OCI-LY3 (cell line): ENCODE measurements at regions not wholly inside any gene's neighbourhood (a gene's known extent, or its start where the extent isn't known, plus 50 kb on each side); places are given as distances from the start of the nearest gene placed in this dataset.

Experiments used
- H2AFZ ChIP-seq: fragments of 200-600, 300-600 bp; shearing (Covaris generic); 2 replicates; pipeline ENCODE4 v1.6.0; 2014; ENCODE audit warnings: antibody characterized with exemption, low read depth, low read length
- H3K27ac ChIP-seq: fragments of 200-600, 300-600 bp; sonication (generic); 2 replicates; pipeline ENCODE4 v1.5.1; 2014; ENCODE audit warnings: mild to moderate bottlenecking, low read length, moderate library complexity, mixed read lengths
- H3K27me3 ChIP-seq: fragments of 200-600, 300-600 bp; sonication (generic); 2 replicates; pipeline ENCODE4 v1.6.1; 2014; ENCODE audit warnings: low read depth, low read length, mixed read lengths
- H3K36me3 ChIP-seq: fragments of 200-600, 300-600 bp; sonication (generic); replicated peaks from 2 replicates; pipeline ENCODE3; 2014; ENCODE audit warnings: low read depth, low read length, mixed read lengths
- H3K4me1 ChIP-seq: fragments of 300-600, 200-600 bp; sonication (generic); 2 replicates; pipeline ENCODE4 v1.6.1; 2014; ENCODE audit warnings: low read length, mixed read lengths
- H3K4me2 ChIP-seq: fragments of 200-600, 300-600 bp; sonication (generic); 2 replicates; pipeline ENCODE4 v1.6.1; 2014; ENCODE audit warnings: low read length, mixed read lengths
- H3K4me3 ChIP-seq: fragments of 300-600, 200-600 bp; sonication (generic); 2 replicates; pipeline ENCODE4 v1.5.1; 2014; ENCODE audit warnings: antibody characterized with exemption, mild to moderate bottlenecking, low read length, moderate library complexity
- H3K79me2 ChIP-seq: fragments of 300-600, 200-600 bp; shearing (Covaris generic); 2 replicates; pipeline ENCODE4 v1.6.1; 2014; ENCODE audit warnings: mild to moderate bottlenecking, low read length, mixed read lengths
- H3K9ac ChIP-seq: fragments of 300-600, 200-600 bp; shearing (Covaris generic); 2 replicates; pipeline ENCODE4 v1.6.0; 2014; ENCODE audit warnings: mild to moderate bottlenecking, low read length, moderate library complexity
- H3K9me3 ChIP-seq: fragments of 200-600, 300-600 bp; shearing (Covaris generic); 2 replicates; pipeline ENCODE4 v1.6.1; 2014; ENCODE audit warnings: low read length, mixed read lengths; ENCODE audit not compliant: insufficient read depth
- H4K20me1 ChIP-seq: fragments of 200-600, 300-600 bp; sonication (generic); 2 replicates; pipeline ENCODE4 v1.6.1; 2016; ENCODE audit warnings: low read length, mixed read lengths; ENCODE audit not compliant: insufficient read depth
- CTCF ChIP-seq: fragments of 200-600, 300-600 bp; sonication (generic); IDR thresholded peaks from 2 replicates; pipeline ENCODE4 v1.5.1; 2014; ENCODE audit warnings: antibody characterized with exemption, low read length, low read depth
- EZH2phosphoT487 ChIP-seq: fragments of 200-600 bp; shearing (Covaris generic); IDR thresholded peaks from 2 replicates; pipeline ENCODE4 v1.6.1; 2018; ENCODE audit warnings: antibody characterized with exemption, mixed run types, low read depth

- Histone ChIP-seq H3K4me2 (no peak overlapping the region), H3K36me3 (no peaks in the 10 kb centered on the region), H3K9me3 (no peaks in the 10 kb centered on the region), H3K9ac (no peak overlapping the region), H3K4me1 (0 out of 2 replicates have a peak, but pooled peaks cover 2% of the 10 kb centered on the region), H3K27ac (no peak overlapping the region), H2AFZ (no peak overlapping the region), H3K4me3 (no peak overlapping the region), H4K20me1 (no peaks in the 10 kb centered on the region), H3K79me2 (no peaks in the 10 kb centered on the region), H3K27me3 (no peaks in the 10 kb centered on the region)
- TF ChIP-seq CTCF (no peak), EZH2phosphoT487 (no peak)
These were observed 492.4 kb upstream of the ACVR2A start for GRCh38 chr2:147352264-147353071.

- Histone ChIP-seq H4K20me1 (no peaks in the 10 kb centered on the region), H3K9ac (no peak overlapping the region), H3K4me3 (no peak overlapping the region), H3K9me3 (no peaks in the 10 kb centered on the region), H3K27me3 (no peaks in the 10 kb centered on the region), H3K4me1 (0 out of 2 replicates have a peak, but pooled peaks cover 2% of the 10 kb centered on the region), H3K27ac (no peak overlapping the region), H3K36me3 (no peaks in the 10 kb centered on the region), H3K4me2 (no peak overlapping the region), H2AFZ (no peak overlapping the region), H3K79me2 (no peaks in the 10 kb centered on the region)
- TF ChIP-seq CTCF (no peak), EZH2phosphoT487 (no peak)
These were observed 493.0 kb upstream of the ACVR2A start for GRCh38 chr2:147351784-147352183.

DNA sequence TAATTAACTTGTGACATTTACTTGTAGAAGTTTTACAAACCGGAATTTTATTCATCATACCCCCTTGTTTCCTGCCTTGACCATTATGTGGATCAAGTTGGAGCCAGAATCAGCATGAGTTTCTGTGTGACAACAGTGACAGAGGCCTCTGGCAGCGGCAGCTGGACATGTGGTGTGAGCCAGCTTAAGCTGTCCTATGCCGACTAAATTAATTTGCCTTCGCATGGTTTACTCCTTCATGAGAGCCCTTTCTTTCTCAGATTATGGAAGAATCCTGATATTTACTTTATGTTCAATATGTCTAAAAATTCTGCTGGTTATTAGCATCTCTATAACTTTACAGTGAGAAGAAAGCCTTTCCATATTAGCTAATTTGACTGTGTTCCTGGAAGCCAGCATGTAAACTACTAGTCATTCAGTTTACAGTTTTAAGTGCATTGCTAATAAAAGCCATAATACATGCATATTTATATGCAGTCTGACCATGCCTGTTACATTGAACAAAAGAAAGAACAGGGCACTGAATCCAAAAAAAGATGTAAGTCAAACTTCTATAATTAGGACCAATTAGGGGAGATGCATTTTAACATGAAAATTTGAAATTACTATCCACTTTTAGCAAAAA is 495.8 kb upstream of the ACVR2A start:
- H3K9ac ChIP-seq: no peak overlapping the region
- peaks cover 11% of the 10 kb centered on the region for H3K36me3 ChIP-seq
- H3K27me3 ChIP-seq: no peaks in the 10 kb centered on the region
- H2AFZ ChIP-seq: no peak overlapping the region
- no peak overlapping the region for H3K4me3 ChIP-seq
- peaks cover 15% of the 10 kb centered on the region; the same call in 1 of the 2 replicates for H3K9me3 ChIP-seq
- no peaks in the 10 kb centered on the region for H4K20me1 ChIP-seq
- no peak overlapping the region for H3K27ac ChIP-seq
- no peak for TF ChIP-seq CTCF
- TF ChIP-seq EZH2phosphoT487: no peak
- H3K79me2 ChIP-seq: no peaks in the 10 kb centered on the region
- H3K4me1 ChIP-seq: no peaks in the 10 kb centered on the region
- no peak overlapping the region for H3K4me2 ChIP-seq

DNA sequence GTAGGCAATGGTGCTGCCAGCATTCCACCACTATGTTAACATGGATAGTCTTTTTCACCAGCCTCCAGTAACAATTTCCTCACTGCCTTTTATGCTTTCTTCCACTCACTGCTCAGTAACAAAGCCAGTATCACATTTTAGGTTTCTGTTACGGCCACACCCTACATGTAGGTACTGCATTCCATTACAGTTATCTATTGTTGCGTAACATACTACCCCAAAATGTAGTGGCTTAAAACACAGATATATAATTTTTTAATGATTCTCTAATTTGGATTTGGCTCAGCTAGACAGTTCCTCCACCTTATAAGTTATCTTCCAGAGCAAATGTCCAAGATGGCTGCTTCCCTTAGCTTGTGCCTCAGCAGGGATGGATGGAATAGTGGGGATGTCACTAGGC is 498.7 kb upstream of the ACVR2A start:
- TF ChIP-seq EZH2phosphoT487: no peak
- no peak for TF ChIP-seq CTCF
- no peak overlapping the region for H3K27ac ChIP-seq
- H3K79me2 ChIP-seq: no peaks in the 10 kb centered on the region
- H3K27me3 ChIP-seq: no peaks in the 10 kb centered on the region
- no peaks in the 10 kb centered on the region for H3K4me1 ChIP-seq
- peaks cover 11% of the 10 kb centered on the region for H3K36me3 ChIP-seq
- H3K4me2 ChIP-seq: no peak overlapping the region
- H4K20me1 ChIP-seq: no peaks in the 10 kb centered on the region
- no peak overlapping the region for H2AFZ ChIP-seq
- H3K9me3 ChIP-seq: peaks cover 15% of the 10 kb centered on the region; the same call in 1 of the 2 replicates
- H3K4me3 ChIP-seq: no peak overlapping the region
- no peak overlapping the region for H3K9ac ChIP-seq
